ENCODE measurements at regions not wholly inside any gene's neighbourhood (a gene's known extent, or its start where the extent isn't known, plus 50 kb on each side); places are given as distances from the start of the nearest gene placed in this dataset.

- no peaks in the 10 kb centered on the region for H3K27me3 ChIP-seq (ENCODE audit: control insufficient read depth, insufficient read depth, low read length, poor library complexity, severe bottlenecking)
- Mint-ChIP-seq H3K36me3 (ENCODE audit: low read depth) (no peaks in the 10 kb centered on the region), H3K27ac (no peak overlapping the region), H3K4me3 (no peak overlapping the region), H3K27me3 (ENCODE audit: insufficient read depth) (no peaks in the 10 kb centered on the region), H3K9me3 (no peaks in the 10 kb centered on the region), H3K4me1 (no peaks in the 10 kb centered on the region)
- TF ChIP-seq CTCF (conservative IDR thresholded peaks at IDR 0.05) = no peak
- DNase-seq = no peak
- H3K36me3 ChIP-seq (ENCODE audit: control insufficient read depth, insufficient read depth, low read length) = no peaks in the 10 kb centered on the region
- H3K4me3 ChIP-seq (ENCODE audit: low read length) = no peak overlapping the region
- H3K4me1 ChIP-seq (ENCODE audit: control insufficient read depth, insufficient read depth, low read length) = no peaks in the 10 kb centered on the region
- no peak overlapping the region for H3K27ac ChIP-seq (ENCODE audit: low read depth, low read length)
- no peak overlapping the region for H3K9ac ChIP-seq (ENCODE audit: extremely low read depth, low read length, poor library complexity, severe bottlenecking)
- no peaks in the 10 kb centered on the region for H3K9me3 ChIP-seq (ENCODE audit: control insufficient read depth, low read length)
Measured at GRCh38 chrY:8036563-8036962, 1125.0 kb upstream of the AMELY start.

GRCh38 chrY:8035653-8036052 is 1124.1 kb upstream of the AMELY start:
- no peak for TF ChIP-seq CTCF (conservative IDR thresholded peaks at IDR 0.05)
- H3K27ac Mint-ChIP-seq = no peak overlapping the region
- no peaks in the 10 kb centered on the region for H3K4me1 Mint-ChIP-seq
- no peaks in the 10 kb centered on the region for H3K9me3 Mint-ChIP-seq
- no peak overlapping the region for H3K4me3 ChIP-seq (ENCODE audit: low read length)
- no peaks in the 10 kb centered on the region for H3K4me1 ChIP-seq (ENCODE audit: control insufficient read depth, insufficient read depth, low read length)
- DNase-seq = no peak
- no peak overlapping the region for H3K9ac ChIP-seq (ENCODE audit: extremely low read depth, low read length, poor library complexity, severe bottlenecking)
- H3K4me3 Mint-ChIP-seq = no peak overlapping the region
- no peaks in the 10 kb centered on the region for H3K27me3 ChIP-seq (ENCODE audit: control insufficient read depth, insufficient read depth, low read length, poor library complexity, severe bottlenecking)
- H3K36me3 ChIP-seq (ENCODE audit: control insufficient read depth, insufficient read depth, low read length) = no peaks in the 10 kb centered on the region
- no peaks in the 10 kb centered on the region for H3K36me3 Mint-ChIP-seq (ENCODE audit: low read depth)
- H3K9me3 ChIP-seq (ENCODE audit: control insufficient read depth, low read length) = no peaks in the 10 kb centered on the region
- 76% methylated on average over 2 of the region's 2 CpGs; no CpG with 5 or more reads in 1 of the 2 experiments for WGBS, 2 experiments (ENCODE audit: insufficient coverage in 1 of 2, insufficient read length in 1 of 2)
- no peak overlapping the region for H3K27ac ChIP-seq (ENCODE audit: low read depth, low read length)
- no peaks in the 10 kb centered on the region for H3K27me3 Mint-ChIP-seq (ENCODE audit: insufficient read depth)

- Histone ChIP-seq H3K9me3 (ENCODE audit: control insufficient read depth, low read length) (no peaks in the 10 kb centered on the region), H3K9ac (ENCODE audit: extremely low read depth, low read length, poor library complexity, severe bottlenecking) (no peak overlapping the region), H3K36me3 (ENCODE audit: control insufficient read depth, insufficient read depth, low read length) (no peaks in the 10 kb centered on the region), H3K4me1 (ENCODE audit: control insufficient read depth, insufficient read depth, low read length) (no peaks in the 10 kb centered on the region), H3K27me3 (ENCODE audit: control insufficient read depth, insufficient read depth, low read length, poor library complexity, severe bottlenecking) (no peaks in the 10 kb centered on the region), H3K27ac (ENCODE audit: low read depth, low read length) (no peak overlapping the region), H3K4me3 (ENCODE audit: low read length) (no peak overlapping the region)
- no peaks in the 10 kb centered on the region for H3K9me3 Mint-ChIP-seq
- WGBS, 2 experiments (ENCODE audit: insufficient coverage in 1 of 2, insufficient read length in 1 of 2) = 87 to 100% methylated on average over 1 to 2 of the region's 2 CpGs
- no peak for DNase-seq
- no peak for TF ChIP-seq CTCF (conservative IDR thresholded peaks at IDR 0.05)
- H3K27me3 Mint-ChIP-seq (ENCODE audit: insufficient read depth) = no peaks in the 10 kb centered on the region
- no peak overlapping the region for H3K27ac Mint-ChIP-seq
- H3K4me1 Mint-ChIP-seq = no peaks in the 10 kb centered on the region
- no peak overlapping the region for H3K4me3 Mint-ChIP-seq
- H3K36me3 Mint-ChIP-seq (ENCODE audit: low read depth) = no peaks in the 10 kb centered on the region
Measured at GRCh38 chrY:8034673-8035072, 1123.1 kb upstream of the AMELY start.
